ENCODE measurements at regions not wholly inside any gene's neighbourhood (a gene's known extent, or its start where the extent isn't known, plus 50 kb on each side); places are given as distances from the start of the nearest gene placed in this dataset.

DNA sequence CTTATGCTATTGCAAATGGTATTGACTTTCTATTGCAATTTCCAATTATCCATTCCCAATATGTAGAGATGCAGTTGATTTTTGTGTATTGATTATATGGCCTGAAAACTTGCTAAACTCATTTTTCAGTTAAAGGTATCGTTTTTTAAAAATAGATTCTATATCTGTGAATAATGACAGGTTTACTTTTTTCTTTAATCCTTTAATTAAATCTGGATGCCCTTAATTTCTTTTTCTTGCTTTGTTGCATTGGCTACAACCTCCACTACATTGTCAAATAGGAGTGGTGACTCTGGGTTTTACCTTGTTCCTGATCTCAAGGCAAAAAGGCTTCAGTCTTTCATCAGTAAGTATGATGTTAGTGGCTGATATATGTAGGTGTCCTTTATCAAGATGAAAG is 522.4 kb downstream of the MATN1 start:
- Histone ChIP-seq H3K27ac (no peak overlapping the region), H3K4me3 (no peak overlapping the region), H3K27me3 (peaks cover 0 to 28% (median 7%) of the 10 kb centered on the region in 7 donors), H3K9me3 (peaks cover 0 to 15% (median 3%) of the 10 kb centered on the region in 11 donors), H3K36me3 (no peaks in the 10 kb centered on the region), H3K4me1 (peaks cover 0 to 8% (median 0%) of the 10 kb centered on the region in 9 donors)
- no peak for ATAC-seq
- TF ChIP-seq, protein P1, sequence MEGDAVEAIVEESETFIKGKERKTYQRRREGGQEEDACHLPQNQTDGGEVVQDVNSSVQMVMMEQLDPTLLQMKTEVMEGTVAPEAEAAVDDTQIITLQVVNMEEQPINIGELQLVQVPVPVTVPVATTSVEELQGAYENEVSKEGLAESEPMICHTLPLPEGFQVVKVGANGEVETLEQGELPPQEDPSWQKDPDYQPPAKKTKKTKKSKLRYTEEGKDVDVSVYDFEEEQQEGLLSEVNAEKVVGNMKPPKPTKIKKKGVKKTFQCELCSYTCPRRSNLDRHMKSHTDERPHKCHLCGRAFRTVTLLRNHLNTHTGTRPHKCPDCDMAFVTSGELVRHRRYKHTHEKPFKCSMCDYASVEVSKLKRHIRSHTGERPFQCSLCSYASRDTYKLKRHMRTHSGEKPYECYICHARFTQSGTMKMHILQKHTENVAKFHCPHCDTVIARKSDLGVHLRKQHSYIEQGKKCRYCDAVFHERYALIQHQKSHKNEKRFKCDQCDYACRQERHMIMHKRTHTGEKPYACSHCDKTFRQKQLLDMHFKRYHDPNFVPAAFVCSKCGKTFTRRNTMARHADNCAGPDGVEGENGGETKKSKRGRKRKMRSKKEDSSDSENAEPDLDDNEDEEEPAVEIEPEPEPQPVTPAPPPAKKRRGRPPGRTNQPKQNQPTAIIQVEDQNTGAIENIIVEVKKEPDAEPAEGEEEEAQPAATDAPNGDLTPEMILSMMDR (IDR thresholded peaks at IDR 0.05), result no peak
- intact Hi-C loops (cut with DNase I), result no loop called here
- no peak for DNase-seq
- WGBS, 2 donors, result 43 to 50% methylated on average over 1 of the region's 1 CpG

DNA sequence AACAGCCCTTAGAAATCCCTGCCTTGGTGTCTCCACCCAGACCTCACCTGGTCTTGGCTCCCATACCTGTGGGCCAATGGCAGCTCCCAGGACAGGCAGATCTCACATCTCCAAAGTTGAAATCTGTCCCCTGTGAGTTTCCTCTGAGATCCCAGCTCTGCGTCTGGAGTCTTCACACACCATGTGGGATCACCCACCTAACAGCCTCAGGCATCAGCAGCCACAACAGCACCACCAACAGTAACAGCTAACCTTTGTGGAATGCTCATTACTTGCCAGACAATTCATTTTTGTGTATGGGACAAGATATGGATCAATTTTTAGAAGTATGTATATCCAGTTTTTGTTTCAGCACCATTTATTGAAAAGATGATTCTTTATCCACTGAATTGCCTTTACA is 523.2 kb downstream of the MATN1 start:
- intact Hi-C loops (cut with DNase I), result no loop called here
- ATAC-seq, result no peak
- H3K27me3 ChIP-seq, result peaks cover 0 to 23% (median 7%) of the 10 kb centered on the region in 7 donors
- H3K27ac ChIP-seq, result no peak overlapping the region
- TF ChIP-seq, protein P1 (IDR thresholded peaks at IDR 0.05), result no peak
- DNase-seq, result no peak
- H3K4me1 ChIP-seq, result peaks cover 0 to 8% (median 0%) of the 10 kb centered on the region in 9 donors
- 83 to 91% methylated on average over 1 of the region's 1 CpG for WGBS, 2 donors
- H3K4me3 ChIP-seq, result no peak overlapping the region
- no peaks in the 10 kb centered on the region for H3K36me3 ChIP-seq
- H3K9me3 ChIP-seq, result peaks cover 0 to 15% (median 3%) of the 10 kb centered on the region in 11 donors

DNA sequence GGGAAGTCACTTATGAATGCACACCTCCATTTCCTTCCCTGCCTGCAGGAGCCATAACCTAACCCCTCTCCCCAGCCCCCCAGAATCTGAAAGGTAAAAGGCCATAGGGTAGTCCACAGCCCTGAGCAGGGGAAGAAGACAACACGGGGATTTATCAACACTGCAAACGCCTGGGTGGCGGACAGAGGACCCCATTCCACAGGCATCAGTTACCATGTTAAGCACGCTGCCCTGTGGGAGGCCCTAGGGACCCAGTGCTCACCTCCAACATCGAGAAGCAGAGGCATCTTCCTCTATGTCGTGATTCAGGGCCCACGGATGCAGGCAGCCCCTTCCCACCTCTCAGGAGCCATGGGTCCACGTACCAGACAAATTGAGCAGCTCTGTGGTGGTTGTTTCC is 523.8 kb downstream of the MATN1 start:
- DNase-seq (no peak), ATAC-seq (no peak)
- 78 to 82% methylated on average over 8 of the region's 8 CpGs for WGBS, 2 donors
- no peak overlapping the region for H3K27ac ChIP-seq
- H3K4me3 ChIP-seq, result no peak overlapping the region
- H3K36me3 ChIP-seq, result no peaks in the 10 kb centered on the region
- TF ChIP-seq, protein P1 (IDR thresholded peaks at IDR 0.05), result no peak
- intact Hi-C loops (cut with DNase I), result no loop called here
- peaks cover 0 to 23% (median 7%) of the 10 kb centered on the region in 7 donors for H3K27me3 ChIP-seq
- peaks cover 0 to 8% (median 0%) of the 10 kb centered on the region in 9 donors for H3K4me1 ChIP-seq
- H3K9me3 ChIP-seq, result peaks cover 0 to 15% (median 3%) of the 10 kb centered on the region in 11 donors

DNA sequence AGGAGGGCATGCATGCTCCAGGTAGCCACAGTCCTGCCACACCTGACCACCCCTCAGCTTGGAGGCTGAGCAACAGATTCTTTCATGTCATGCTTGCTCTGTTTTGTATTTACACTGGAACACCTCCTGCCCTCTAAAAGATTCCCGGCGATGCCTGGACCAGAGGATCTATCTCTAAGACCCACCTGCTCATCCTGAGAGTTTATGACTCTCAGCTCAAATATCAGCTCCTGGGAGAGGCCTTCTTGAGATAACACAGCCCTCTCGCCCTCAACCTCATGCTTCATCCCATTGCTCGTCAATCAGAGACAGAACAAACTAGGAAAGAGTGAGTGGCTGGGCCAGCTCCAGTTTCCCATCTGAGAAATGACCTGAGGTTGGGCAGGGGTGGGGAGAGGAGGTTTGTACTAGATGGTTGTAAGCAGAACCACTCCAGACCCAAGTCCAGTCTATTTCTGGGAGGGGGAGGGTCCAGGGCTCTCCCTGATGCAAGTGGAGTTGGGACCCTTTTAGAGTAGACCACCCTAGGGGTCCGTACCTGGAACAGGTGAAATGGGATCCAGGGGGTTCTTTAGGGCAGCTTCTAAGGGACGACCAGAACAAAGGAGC is 524.5 kb downstream of the MATN1 start:
- intact Hi-C loops (cut with DNase I), result no loop called here
- 66 to 71% methylated on average over 6 of the region's 6 CpGs for WGBS, 2 donors
- TF ChIP-seq, protein P1 (IDR thresholded peaks at IDR 0.05), result no peak

More for the DNA sequence above, 524.5 kb downstream of the MATN1 start:
- H3K4me1 ChIP-seq, result peaks cover 0 to 8% (median 0%) of the 10 kb centered on the region in 9 donors
- DNase-seq (no peak), ATAC-seq (no peak)
- H3K27ac ChIP-seq, result no peak overlapping the region
- H3K36me3 ChIP-seq, result no peaks in the 10 kb centered on the region
- peaks cover 0 to 15% (median 3%) of the 10 kb centered on the region in 11 donors for H3K9me3 ChIP-seq
- H3K27me3 ChIP-seq, result peaks cover 0 to 23% (median 7%) of the 10 kb centered on the region in 7 donors
- H3K4me3 ChIP-seq, result no peak overlapping the region

Measured in heart right ventricle (tissue), 16 donors.